Frontal cortex (tissue), 3 donors: ENCODE measurements at regions not wholly inside any gene's neighbourhood (a gene's known extent, or its start where the extent isn't known, plus 50 kb on each side); places are given as distances from the start of the nearest gene placed in this dataset.
"Not testable (repeated sequence)": the region's sequence is repeated elsewhere in the genome, so short reads cannot be mapped to it uniquely, and the experiment has no call there.

Experiments
- DNase-seq, 2 donors: peaks; one replicate each; pipeline ENCODE4 v3.0.0; 2012; ENCODE audit warnings: low spot score in 2 of 2
- FAIRE-seq: peaks from 2 replicates; lab custom pipeline; 2012; peaks lifted over from hg19 to GRCh38; lab: Jason Lieb, UNC
- donor health status: control.
- donor health status: control.
- donor health status: control.

GRCh38 chr5:109283086-109283485 lies 126.7 kb downstream of the PJA2 start:
- DNase-seq, FAIRE-seq: not testable (repeated sequence)

- DNase-seq (no peak), FAIRE-seq (no peak)
These were observed 128.6 kb downstream of the PJA2 start for GRCh38 chr5:109281136-109281690.

GRCh38 chr5:109278141-109278540 lies 131.6 kb downstream of the PJA2 start:
- no peak for DNase-seq

GRCh38 chr5:109275919-109276318 lies 133.9 kb downstream of the PJA2 start:
- FAIRE-seq (no peak), DNase-seq (no peak)

More at GRCh38 chr5:109278141-109278540, 131.6 kb downstream of the PJA2 start:
- FAIRE-seq: no peak

- DNase-seq (no peak), FAIRE-seq (peak; percentile 67)
These were observed 136.2 kb downstream of the PJA2 start for GRCh38 chr5:109273594-109273993.

- FAIRE-seq (no peak), DNase-seq (no peak)
These were observed 142.5 kb downstream of the PJA2 start for GRCh38 chr5:109267283-109267682.

- FAIRE-seq (no peak), DNase-seq (no peak)
These were observed 151.0 kb downstream of the PJA2 start for GRCh38 chr5:109258755-109259154.

GRCh38 chr5:109256486-109256885 lies 153.3 kb downstream of the PJA2 start:
- DNase-seq (no peak), FAIRE-seq (no peak)

- no peak for DNase-seq
- FAIRE-seq: no peak
These were observed 155.3 kb downstream of the PJA2 start for GRCh38 chr5:109254511-109254910.

GRCh38 chr5:109253262-109253661 lies 156.5 kb downstream of the PJA2 start:
- DNase-seq (no peak), FAIRE-seq (no peak)

- DNase-seq (no peak), FAIRE-seq (no peak)
These were observed 157.0 kb downstream of the PJA2 start for GRCh38 chr5:109252731-109253130.

- DNase-seq (no peak), FAIRE-seq (no peak)
These were observed 159.0 kb downstream of the PJA2 start for GRCh38 chr5:109250533-109251329.

- no peak for FAIRE-seq
- DNase-seq: no peak
These were observed 159.7 kb downstream of the PJA2 start for GRCh38 chr5:109250080-109250479.

GRCh38 chr5:109249126-109249525 lies 160.6 kb downstream of the PJA2 start:
- no peak for FAIRE-seq
- DNase-seq: no peak

- FAIRE-seq: no peak
- no peak for DNase-seq
These were observed 161.8 kb downstream of the PJA2 start for GRCh38 chr5:109247986-109248385.

GRCh38 chr5:109246841-109247592 lies 162.8 kb downstream of the PJA2 start:
- FAIRE-seq (no peak), DNase-seq (no peak)
